HG02610 (cell line): ENCODE measurements at regions not wholly inside any gene's neighbourhood (a gene's known extent, or its start where the extent isn't known, plus 50 kb on each side); places are given as distances from the start of the nearest gene placed in this dataset.

Experiments used
- ATAC-seq: cut with Tn5 transposase; IDR thresholded peaks from one replicate; pipeline ENCODE4 v1.9.1; 2021; ENCODE audit warnings: mild to moderate bottlenecking, moderate library complexity; ENCODE audit not compliant: unreplicated experiment

- no peak for ATAC-seq
Measured at GRCh38 chr14:61193476-61193875, 87.7 kb downstream of the TMEM30B start.

GRCh38 chr14:61192989-61193388 lies 88.1 kb downstream of the TMEM30B start:
- no peak for ATAC-seq

DNA sequence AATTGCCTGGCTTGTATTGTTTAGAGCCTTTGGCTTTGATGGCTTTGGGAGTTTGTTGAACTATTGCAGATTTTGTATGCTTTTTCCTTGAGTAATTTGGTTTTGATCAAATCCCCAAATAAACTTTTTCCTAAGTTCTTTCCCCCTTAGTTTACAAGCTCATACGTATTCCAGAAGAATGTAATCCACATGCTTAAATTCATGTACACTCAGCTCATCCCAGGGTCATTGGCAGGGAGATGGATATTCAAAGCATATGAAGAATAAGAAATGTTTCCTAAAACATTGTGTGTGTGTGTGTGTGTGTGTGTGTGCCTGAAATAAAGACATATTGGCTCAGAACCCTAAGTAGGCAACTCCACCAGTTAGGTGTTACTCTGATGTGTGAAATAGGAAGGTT lies 89.4 kb downstream of the TMEM30B start:
- no peak for ATAC-seq

DNA sequence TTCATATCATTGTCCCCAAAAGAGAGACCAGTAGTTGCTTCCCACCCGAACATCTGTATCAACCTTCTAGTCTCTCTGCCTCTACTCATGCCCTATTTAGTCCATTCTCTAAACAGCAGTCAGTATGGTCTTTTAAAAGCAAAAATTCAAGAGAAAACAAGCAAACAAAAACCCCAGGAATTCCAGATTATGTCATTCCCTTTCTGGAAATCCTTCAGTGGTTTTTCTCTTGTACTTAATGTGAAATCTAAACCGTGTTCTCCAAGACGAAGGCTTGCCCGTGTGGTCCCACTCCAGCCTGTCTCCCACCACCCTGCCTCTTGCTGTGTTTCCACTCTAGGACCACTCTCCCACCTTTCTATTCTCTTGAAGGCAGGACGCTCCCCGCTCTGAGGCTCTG lies 90.8 kb downstream of the TMEM30B start:
- ATAC-seq, result no peak

DNA sequence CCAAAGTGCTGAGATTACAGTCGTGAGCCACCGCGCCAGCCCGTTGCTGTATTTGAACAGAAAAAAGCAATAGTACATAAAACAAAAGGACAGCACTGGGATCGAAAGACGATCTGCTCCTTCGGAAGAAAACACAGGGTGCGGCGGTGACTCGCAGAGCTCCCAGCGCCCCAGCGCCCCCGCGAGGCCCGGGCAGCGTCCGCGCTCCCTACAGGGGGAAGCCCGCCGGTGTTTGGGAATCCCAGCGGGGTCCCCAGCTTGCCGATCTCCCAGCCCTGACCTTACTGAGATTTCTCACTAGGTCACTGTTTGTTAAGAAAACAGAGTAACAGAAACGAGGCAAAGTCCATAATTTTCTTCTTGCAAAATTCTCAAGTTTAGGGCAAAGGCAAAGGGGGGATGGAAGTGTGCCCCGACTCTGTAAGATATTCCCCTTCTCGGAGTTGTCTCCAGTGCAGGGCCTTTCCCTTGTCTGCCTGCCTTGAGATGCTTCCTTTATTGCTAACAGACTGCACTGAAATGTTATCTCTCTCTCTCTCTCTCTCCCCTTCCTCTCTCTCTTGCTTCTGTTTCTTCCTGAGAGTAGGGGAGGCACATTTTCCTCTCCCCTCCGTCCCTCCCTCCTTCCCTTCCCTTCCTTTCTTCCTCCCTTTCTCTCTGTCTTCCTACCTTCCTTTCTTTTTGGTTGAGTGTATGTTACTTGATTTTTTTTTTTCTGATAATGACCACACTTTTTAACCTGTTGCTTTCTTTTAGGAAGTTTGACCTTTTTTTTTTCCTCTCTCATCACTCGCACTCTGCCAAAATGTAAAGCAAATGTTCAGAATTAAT lies 91.9 kb downstream of the TMEM30B start:
- ATAC-seq, result peak; percentile 81

DNA sequence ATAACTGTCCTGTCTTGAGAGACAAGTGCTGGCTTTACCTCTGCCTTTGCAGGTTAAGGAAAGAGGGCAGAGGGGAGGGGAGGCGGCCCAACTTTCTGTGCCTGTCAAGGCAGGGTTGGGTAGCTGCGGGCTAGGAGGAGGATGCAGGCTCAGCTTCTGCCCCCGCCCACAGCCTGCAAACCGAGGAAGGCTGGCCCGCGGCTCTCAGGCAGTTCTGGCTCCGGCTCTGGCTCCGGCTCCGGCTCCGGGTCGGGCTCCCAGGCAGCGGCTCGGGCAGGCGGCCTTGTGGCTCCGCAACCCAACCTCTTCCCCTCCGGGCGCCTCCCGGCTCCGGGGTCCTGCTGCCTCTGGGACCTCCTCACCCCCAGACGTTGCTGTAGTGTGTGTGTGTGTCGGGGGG lies 92.9 kb downstream of the TMEM30B start:
- no peak for ATAC-seq

DNA sequence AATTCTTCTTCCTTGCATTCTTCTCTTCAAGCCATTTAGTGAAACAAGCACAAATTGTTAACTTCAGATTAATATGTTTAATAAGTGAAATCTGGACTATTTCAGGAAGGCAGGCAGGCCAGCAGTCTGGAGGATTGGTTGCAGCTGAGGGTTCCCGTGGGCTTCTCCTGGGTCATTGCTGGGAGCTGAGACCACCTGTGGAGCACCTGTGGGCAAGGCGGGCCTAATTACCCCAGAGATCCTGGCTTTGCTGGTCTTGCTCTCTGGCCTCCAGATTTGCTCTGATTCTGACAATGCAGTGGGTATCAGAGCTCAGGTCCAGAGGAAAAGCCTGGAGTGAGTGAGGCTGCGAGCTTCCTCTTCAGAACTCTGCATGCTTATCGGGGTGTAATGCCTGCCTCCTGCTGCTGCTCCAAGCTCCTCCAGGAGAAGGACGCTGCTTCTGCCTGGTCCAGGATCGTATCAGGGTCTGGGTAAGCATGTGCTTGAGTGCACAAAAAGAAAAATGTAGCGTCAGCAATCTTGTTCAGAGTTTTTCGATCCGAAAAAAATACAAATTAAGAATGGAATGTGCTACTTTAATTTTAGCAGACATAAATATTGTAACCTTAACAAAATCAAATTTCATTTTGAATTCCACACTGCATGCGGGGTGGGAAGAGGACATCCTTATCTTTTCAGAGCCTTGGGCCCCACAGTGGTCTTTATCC lies 93.8 kb downstream of the TMEM30B start:
- ATAC-seq, result no peak

- no peak for ATAC-seq
Measured at GRCh38 chr14:61186341-61187195, 94.6 kb downstream of the TMEM30B start.

DNA sequence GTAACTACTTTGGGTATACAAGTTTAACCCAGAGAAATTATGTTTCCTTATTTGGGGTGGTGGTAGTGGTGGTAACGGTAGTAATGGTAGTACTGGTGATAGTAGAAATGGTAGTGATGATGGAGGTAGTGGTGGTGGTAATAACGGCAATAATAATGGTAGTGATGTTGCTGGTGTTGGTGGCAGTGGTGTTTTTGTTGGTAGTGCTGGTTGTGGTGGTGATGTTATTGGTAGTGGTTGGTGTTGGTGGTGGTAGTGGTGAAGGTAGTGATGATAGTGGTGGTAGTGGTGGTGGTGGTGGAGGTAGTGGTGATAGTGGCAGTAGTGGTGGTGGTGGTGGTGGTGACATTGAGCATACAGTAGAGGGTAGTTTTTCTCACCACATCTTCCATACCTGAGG lies 95.6 kb downstream of the TMEM30B start:
- no peak for ATAC-seq

GRCh38 chr14:61184112-61184511 lies 97.0 kb downstream of the TMEM30B start:
- ATAC-seq, result no peak

- ATAC-seq, result no peak
Measured at GRCh38 chr14:61183196-61183885, 97.8 kb downstream of the TMEM30B start.

GRCh38 chr14:61179796-61180398 lies 101.2 kb downstream of the TMEM30B start:
- ATAC-seq, result no peak

GRCh38 chr14:61179061-61179690 lies 102.0 kb downstream of the TMEM30B start:
- ATAC-seq, result no peak

DNA sequence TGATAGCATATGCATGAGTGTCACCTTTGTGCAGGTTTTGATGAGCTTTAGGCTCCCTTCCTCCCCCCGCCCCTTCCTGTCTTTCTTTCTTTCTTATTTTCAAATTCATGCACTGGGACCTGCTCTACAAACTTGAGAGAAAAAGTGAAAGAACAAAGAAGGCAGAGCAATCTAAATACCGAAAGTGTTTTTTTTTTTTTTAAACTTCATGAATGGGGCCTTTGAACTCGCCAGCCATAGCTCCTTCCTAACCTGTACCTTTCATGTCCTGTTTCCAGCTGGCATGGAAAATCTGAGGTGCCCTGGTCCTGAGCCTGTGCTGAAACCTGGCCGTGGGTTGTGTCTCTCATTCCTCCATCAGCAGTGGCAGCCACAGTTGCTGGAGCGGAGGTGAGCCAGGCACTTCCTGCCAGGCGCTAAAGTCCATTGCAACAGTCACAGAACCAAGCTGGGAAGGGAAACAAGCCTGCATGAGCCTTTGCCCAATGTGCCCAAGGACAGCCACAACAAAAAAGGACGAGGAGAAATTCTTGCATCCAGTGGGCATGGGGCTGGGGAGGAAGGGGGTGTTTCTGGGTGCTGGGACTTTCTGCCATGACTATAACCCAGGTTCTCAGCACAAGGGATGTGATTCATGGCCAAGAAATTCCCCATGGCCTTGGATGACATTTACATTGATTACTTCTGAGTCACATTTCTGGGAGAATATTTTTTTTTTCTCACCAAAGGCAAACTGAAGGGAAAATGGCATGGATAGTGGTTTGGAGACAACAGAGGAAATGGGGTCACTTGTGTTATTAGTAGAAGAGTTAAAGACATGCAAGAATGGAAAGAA lies 102.7 kb downstream of the TMEM30B start:
- ATAC-seq, result no peak

GRCh38 chr14:61177279-61178225 lies 103.6 kb downstream of the TMEM30B start:
- no peak for ATAC-seq

GRCh38 chr14:61176686-61177085 lies 104.5 kb downstream of the TMEM30B start:
- no peak for ATAC-seq

GRCh38 chr14:61174987-61175386 lies 106.2 kb downstream of the TMEM30B start:
- no peak for ATAC-seq

DNA sequence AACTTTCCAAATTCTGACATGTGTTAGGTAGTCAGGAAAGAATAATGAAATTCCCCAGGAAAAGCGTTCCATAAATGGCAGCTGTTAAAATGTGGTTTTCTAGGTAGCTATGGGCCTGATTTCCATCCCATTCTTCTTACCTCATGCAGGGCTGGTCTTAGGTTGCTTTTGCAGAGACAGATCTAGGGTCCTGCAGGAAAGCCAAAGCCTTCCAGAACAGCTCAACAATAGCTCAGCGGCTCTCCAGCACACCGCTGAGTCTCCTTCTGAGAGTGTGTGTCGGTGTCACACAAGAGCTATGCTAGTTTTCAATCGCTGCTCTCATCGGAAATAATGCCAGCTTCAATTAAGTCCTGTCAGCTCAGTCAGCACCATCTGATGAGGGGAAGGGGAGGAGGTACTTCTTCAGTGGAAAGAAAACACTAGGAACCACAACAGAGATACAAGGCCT lies 106.7 kb downstream of the TMEM30B start:
- no peak for ATAC-seq
